Adrenal gland (tissue), 5 donors: ENCODE measurements at regions not wholly inside any gene's neighbourhood (a gene's known extent, or its start where the extent isn't known, plus 50 kb on each side); places are given as distances from the start of the nearest gene placed in this dataset.

ENCODE experiments used
- CTCF ChIP-seq, 6 experiments: fragments of 450-650 bp in 4 of 6; fragments of 200-600 bp in 2 of 6; sonication (generic) in 1 of 6; IDR thresholded peaks; 1 replicate in 5 of 6; 2 replicates in 1 of 6; pipeline versions ENCODE4 v1.5.1 to v1.8.0; 2016 to 2021; ENCODE audit warnings: antibody characterized with exemption in 6 of 6, mild to moderate bottlenecking in 2 of 6, moderate library complexity in 1 of 6
- POLR2A ChIP-seq, 2 donors: fragments of 450-650 bp; IDR thresholded peaks; one replicate each; pipeline ENCODE4 v1.6.1; 2017; ENCODE audit warnings: antibody characterized with exemption in 2 of 2, mild to moderate bottlenecking in 2 of 2, moderate library complexity in 1 of 2
- donor health status: DM: no; HTN: no; CAD: no.

DNA sequence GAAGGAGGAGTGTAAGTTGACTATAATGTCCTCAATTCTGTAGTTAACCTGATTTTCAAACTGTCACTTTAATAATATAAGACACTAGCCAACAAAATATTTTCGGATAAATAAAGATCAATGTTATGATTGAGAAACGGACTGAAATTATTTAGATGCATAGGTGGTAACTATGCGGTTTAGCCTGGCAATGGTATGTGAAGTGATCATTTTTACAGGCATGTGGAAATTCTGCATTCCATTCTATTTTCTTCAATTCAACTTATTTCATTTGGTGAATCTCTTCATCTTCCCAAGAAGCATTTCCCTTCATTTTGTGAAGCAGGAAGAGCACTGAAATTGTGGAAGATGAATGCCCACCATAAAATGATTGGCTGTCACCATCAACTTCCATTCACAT, 1457.5 kb upstream of the CDH9 start:
- TF ChIP-seq CTCF (IDR thresholded peaks at IDR 0.05) (no peak), POLR2A (IDR thresholded peaks at IDR 0.05) (no peak)
